Calu3 (cell line): ENCODE measurements at regions not wholly inside any gene's neighbourhood (a gene's known extent, or its start where the extent isn't known, plus 50 kb on each side); places are given as distances from the start of the nearest gene placed in this dataset.

Source experiments
- BruUV-seq: library from RNA; stranded (reverse); fragments of 400-500 nt; replicated peaks from 2 replicates; lab custom pipeline; 2021; lab: Mats Ljungman, UMichigan
- CTCF ChIA-PET: fragments of 300-600 bp; sonication (Branson Sonifier 250); formaldehyde crosslinking; loops from one replicate; lab custom pipeline; 2022; ENCODE audit warnings: antibody characterized with exemption; lab: Charles Lee
- DNase-seq: peaks from one replicate; pipeline ENCODE4 v3.0.0; 2022
- H3K27ac Mint-ChIP-seq: one replicate; pipeline ENCODE4 v1.8.0; 2022; ENCODE audit warnings: mixed read lengths; ENCODE audit not compliant: unreplicated experiment
- H3K27me3 Mint-ChIP-seq: one replicate; pipeline ENCODE4 v1.8.0; 2022; ENCODE audit warnings: mixed read lengths; ENCODE audit not compliant: unreplicated experiment
- H3K36me3 Mint-ChIP-seq: one replicate; pipeline ENCODE4 v1.8.0; 2022; ENCODE audit warnings: mild to moderate bottlenecking, moderate library complexity, mixed read lengths; ENCODE audit not compliant: insufficient read depth, unreplicated experiment
- H3K4me1 Mint-ChIP-seq: one replicate; pipeline ENCODE4 v1.8.0; 2022; ENCODE audit warnings: mild to moderate bottlenecking, low read depth, mixed read lengths; ENCODE audit not compliant: unreplicated experiment
- H3K4me3 Mint-ChIP-seq: one replicate; pipeline ENCODE4 v1.8.0; 2022; ENCODE audit warnings: mild to moderate bottlenecking, low read depth, moderate library complexity, mixed read lengths; ENCODE audit not compliant: unreplicated experiment
- H3K9me3 Mint-ChIP-seq: one replicate; pipeline ENCODE4 v1.8.0; 2022; ENCODE audit warnings: low read depth, mixed read lengths; ENCODE audit not compliant: unreplicated experiment
- intact Hi-C: fragments of 100-400 bp; cut with micrococcal nuclease; formaldehyde crosslinking; loops from one replicate; pipeline ENCODE4 v1.10.0; 2022; ENCODE audit not compliant: unreplicated experiment
- TF ChIP-seq, protein P1 (sequence below): fragments of 200-600 bp; IDR thresholded peaks from one replicate; pipeline ENCODE4 v1.8.0; 2022; ENCODE audit warnings: antibody characterized with exemption; ENCODE audit not compliant: unreplicated experiment

- DNase-seq: no peak
- TF ChIP-seq, protein P1, sequence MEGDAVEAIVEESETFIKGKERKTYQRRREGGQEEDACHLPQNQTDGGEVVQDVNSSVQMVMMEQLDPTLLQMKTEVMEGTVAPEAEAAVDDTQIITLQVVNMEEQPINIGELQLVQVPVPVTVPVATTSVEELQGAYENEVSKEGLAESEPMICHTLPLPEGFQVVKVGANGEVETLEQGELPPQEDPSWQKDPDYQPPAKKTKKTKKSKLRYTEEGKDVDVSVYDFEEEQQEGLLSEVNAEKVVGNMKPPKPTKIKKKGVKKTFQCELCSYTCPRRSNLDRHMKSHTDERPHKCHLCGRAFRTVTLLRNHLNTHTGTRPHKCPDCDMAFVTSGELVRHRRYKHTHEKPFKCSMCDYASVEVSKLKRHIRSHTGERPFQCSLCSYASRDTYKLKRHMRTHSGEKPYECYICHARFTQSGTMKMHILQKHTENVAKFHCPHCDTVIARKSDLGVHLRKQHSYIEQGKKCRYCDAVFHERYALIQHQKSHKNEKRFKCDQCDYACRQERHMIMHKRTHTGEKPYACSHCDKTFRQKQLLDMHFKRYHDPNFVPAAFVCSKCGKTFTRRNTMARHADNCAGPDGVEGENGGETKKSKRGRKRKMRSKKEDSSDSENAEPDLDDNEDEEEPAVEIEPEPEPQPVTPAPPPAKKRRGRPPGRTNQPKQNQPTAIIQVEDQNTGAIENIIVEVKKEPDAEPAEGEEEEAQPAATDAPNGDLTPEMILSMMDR: no peak
- CTCF ChIA-PET: interaction anchor here (0.6 kb wide), 1 partner anchor 591 kb away, joined by 3 read pairs; no protein-coding TSS in a partner anchor
- no peaks in the 10 kb centered on the region for H3K9me3 Mint-ChIP-seq
- peaks cover 4% of the 10 kb centered on the region for H3K36me3 Mint-ChIP-seq
- H3K27me3 Mint-ChIP-seq: no peaks in the 10 kb centered on the region
- H3K4me3 Mint-ChIP-seq: no peak overlapping the region
- intact Hi-C loops: no loop called here
- H3K4me1 Mint-ChIP-seq: peaks cover 12% of the 10 kb centered on the region
- no peak overlapping the region for H3K27ac Mint-ChIP-seq
- no TSS peak for BruUV-seq
Observed at GRCh38 chr2:209344349-209344748, 79.5 kb upstream of the MAP2 start.

DNA sequence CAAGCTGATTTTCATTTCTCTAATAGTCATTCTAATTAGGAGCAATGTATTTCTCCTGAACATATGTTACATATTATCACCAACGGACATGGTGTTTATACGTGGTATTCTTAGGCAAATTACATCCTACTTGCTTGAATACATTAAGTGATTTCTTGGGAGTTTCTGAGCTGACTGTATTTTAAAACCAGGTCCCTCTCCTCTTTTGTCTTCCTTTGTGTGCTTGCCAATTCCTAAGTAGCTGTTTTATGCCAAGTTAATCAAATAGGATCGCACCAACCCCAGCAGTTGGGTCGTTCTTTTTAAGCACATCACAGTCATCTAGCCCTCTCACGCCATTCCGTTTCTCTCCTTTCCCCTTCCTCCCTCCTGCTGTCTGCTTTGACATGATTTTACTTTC lies 75.4 kb upstream of the MAP2 start:
- intact Hi-C loops: no loop called here
- H3K36me3 Mint-ChIP-seq: no peaks in the 10 kb centered on the region
- no TSS peak for BruUV-seq
- DNase-seq: no peak
- no peak overlapping the region for H3K4me3 Mint-ChIP-seq
- H3K9me3 Mint-ChIP-seq: no peaks in the 10 kb centered on the region
- no peak overlapping the region for H3K27ac Mint-ChIP-seq
- TF ChIP-seq, protein P1: no peak
- no peaks in the 10 kb centered on the region for H3K4me1 Mint-ChIP-seq
- CTCF ChIA-PET: no interaction called here
- H3K27me3 Mint-ChIP-seq: no peaks in the 10 kb centered on the region

- TF ChIP-seq, protein P1: no peak
- Mint-ChIP-seq H3K36me3 (no peaks in the 10 kb centered on the region), H3K27me3 (no peaks in the 10 kb centered on the region), H3K27ac (no peak overlapping the region), H3K9me3 (peaks cover 3% of the 10 kb centered on the region), H3K4me1 (no peaks in the 10 kb centered on the region), H3K4me3 (no peak overlapping the region)
- CTCF ChIA-PET: no interaction called here
- no peak for DNase-seq
- intact Hi-C loops: no loop called here
- BruUV-seq: no TSS peak
Observed at GRCh38 chr2:209351636-209352035, 72.2 kb upstream of the MAP2 start.

DNA sequence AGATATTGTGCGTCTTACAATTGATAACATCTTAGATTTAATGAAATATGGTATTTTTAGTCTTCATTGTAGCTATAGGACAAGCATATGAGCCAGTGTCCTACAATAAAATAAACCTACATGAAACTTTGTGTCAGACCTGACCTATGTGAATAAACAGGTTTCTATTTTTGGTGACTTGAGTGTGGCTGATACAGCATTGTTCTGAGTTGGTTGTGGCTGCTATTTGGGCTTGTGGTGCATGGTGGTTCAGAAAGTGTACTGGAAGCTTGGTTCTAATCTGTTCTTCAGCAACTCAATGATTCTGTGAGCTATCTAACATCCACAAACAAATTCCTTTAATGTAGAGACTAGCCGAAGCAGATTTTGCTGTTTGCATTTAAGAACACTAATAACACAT lies 64.9 kb upstream of the MAP2 start:
- CTCF ChIA-PET: interaction anchor here (0.9 kb wide), 1 partner anchor 9 kb away, joined by 3 read pairs; no protein-coding TSS in a partner anchor
- DNase-seq: no peak

More for the DNA sequence above, 64.9 kb upstream of the MAP2 start:
- no TSS peak for BruUV-seq
- H3K9me3 Mint-ChIP-seq: peaks cover 3% of the 10 kb centered on the region
- no peaks in the 10 kb centered on the region for H3K27me3 Mint-ChIP-seq
- H3K36me3 Mint-ChIP-seq: no peaks in the 10 kb centered on the region
- no peak overlapping the region for H3K27ac Mint-ChIP-seq
- no peak overlapping the region for H3K4me3 Mint-ChIP-seq
- intact Hi-C loops: no loop called here
- no peaks in the 10 kb centered on the region for H3K4me1 Mint-ChIP-seq
- TF ChIP-seq, protein P1: no peak
